GM12801 (cell line): ENCODE measurements at regions not wholly inside any gene's neighbourhood (a gene's known extent, or its start where the extent isn't known, plus 50 kb on each side); places are given as distances from the start of the nearest gene placed in this dataset.

Experiments
- CTCF ChIP-seq: IDR thresholded peaks from one replicate; pipeline ENCODE4 v1.5.1; 2011; ENCODE audit warnings: control low read depth; ENCODE audit not compliant: insufficient read length; ENCODE audit errors: extremely low read depth

GRCh38 chr10:62460393-62460792, 86.2 kb downstream of the ZNF365 start:
- no peak for TF ChIP-seq CTCF

- no peak for TF ChIP-seq CTCF
Observed at GRCh38 chr10:62461120-62461519, 87.0 kb downstream of the ZNF365 start.

- no peak for TF ChIP-seq CTCF
Observed at GRCh38 chr10:62462461-62462860, 88.3 kb downstream of the ZNF365 start.

DNA sequence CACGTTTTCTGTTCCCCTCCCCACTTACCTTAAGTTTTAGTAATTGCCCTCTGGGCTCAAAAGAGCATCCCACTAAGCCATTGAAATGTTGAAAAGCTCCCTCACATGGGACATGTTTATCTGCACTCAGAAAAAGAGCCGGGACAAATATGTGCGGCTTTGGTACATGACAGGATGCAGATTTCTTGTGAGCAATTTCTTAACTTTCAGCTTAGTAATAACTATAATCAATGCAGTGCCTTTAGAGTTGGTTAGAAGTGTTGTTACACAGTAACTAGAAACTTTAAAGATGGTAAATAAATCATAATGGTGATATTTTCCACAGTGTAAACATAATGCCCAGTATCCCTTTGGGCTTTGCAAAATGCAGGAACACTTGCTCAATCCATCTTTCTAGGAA, 89.2 kb downstream of the ZNF365 start:
- no peak for TF ChIP-seq CTCF

DNA sequence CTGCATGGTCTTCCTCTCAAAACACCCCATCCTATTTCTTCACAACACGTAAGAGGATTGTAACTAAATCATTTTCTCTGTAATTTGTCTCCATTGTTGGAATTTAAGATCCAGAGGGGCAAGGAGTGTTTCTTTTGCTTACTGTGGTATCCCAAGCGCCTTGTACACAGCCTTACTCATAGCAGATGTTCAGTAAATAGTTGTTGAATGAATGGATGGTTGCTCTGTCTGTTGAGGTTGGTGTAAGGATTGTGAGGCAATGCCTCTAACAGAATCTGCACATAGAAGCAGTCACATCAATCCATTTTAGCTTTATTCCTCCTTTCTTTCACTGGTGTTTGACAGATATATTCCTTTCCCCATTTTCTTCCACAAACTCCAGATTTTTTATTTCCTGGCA, 90.1 kb downstream of the ZNF365 start:
- TF ChIP-seq CTCF: no peak

- TF ChIP-seq CTCF: no peak
Observed at GRCh38 chr10:62466590-62466989, 92.4 kb downstream of the ZNF365 start.

DNA sequence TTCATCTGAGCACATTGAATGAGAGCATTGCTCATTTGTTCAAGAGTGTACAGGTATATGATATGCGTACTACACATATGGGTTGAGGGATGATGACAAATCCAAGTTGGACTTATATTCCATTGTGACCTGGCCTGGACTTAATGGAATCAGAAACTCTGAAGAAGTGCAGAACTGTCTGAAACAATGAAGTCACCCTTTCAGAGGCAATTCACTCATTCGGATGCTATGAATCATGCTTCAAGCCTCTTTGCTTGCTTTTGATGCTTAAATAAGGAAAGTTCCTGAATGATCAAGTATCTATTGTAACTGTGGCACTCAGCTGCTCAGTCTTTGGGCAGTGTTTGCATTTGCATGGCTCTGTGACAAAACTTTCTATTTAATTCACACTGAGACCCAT, 93.4 kb downstream of the ZNF365 start:
- no peak for TF ChIP-seq CTCF

GRCh38 chr10:62471711-62472110, 97.5 kb downstream of the ZNF365 start:
- TF ChIP-seq CTCF: no peak
